Suprapubic skin (tissue), 4 donors: ENCODE measurements at regions not wholly inside any gene's neighbourhood (a gene's known extent, or its start where the extent isn't known, plus 50 kb on each side); places are given as distances from the start of the nearest gene placed in this dataset.

ENCODE experiments used
- CTCF ChIP-seq, 2 donors: fragments of 200-600 bp in 1 of 2; fragments of 450-650 bp in 1 of 2; sonication (generic) in 1 of 2; IDR thresholded peaks; one replicate each; pipeline ENCODE4 v1.5.1; 2016 to 2019; ENCODE audit warnings: antibody characterized with exemption in 2 of 2, mild to moderate bottlenecking in 1 of 2, moderate library complexity in 1 of 2
- EP300 ChIP-seq: sonication (generic); formaldehyde crosslinking; IDR thresholded peaks from one replicate; pipeline ENCODE4 v1.6.1; 2017; ENCODE audit warnings: antibody characterized with exemption
- POLR2A ChIP-seq, 2 donors: fragments of 450-650 bp; IDR thresholded peaks; one replicate each; pipeline ENCODE4 v1.6.1; 2017; ENCODE audit warnings: antibody characterized with exemption in 2 of 2, mild to moderate bottlenecking in 2 of 2, moderate library complexity in 2 of 2
- POLR2AphosphoS5 ChIP-seq, 3 donors: sonication (generic); formaldehyde crosslinking; IDR thresholded peaks; one replicate each; pipeline ENCODE4 v1.6.1; 2017; ENCODE audit warnings: antibody characterized with exemption in 3 of 3

DNA sequence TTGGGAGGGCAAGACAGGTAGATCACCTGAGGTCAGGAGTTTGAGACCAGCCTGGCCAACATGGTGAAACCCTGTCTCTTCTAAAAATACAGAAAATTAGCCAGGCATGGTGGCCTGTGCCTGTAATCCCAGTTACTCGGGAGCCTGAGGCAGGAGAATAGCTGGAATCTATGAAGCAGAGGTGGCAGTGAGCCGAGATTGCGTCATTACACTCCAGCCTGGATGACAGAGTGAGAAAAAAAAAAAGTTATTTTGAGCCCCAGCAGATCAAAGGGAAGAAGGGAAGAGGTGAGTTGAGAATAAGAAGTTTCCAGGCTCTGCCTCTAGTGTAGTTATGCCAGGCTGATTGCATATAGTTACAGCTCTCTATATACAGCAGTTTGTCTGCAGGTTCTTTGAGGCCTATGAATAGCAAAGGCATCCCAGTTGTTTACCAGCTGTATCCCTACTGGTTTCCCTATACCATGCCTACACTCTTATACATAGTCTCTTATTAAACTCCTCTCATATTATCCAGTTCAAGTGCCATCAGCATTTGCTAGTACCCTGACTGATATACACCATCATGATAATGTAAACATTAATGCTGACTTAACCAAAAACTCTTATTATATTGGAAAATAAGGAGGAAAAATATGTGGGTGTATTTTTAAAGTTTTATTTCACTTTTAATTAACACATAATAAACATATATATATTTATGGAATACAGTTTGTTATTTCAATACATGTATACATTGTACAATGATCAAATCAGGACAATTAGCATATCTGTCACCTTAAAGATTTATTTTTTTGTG is 823.6 kb upstream of the ADGRB3 start:
- TF ChIP-seq POLR2AphosphoS5 (IDR thresholded peaks at IDR 0.05), result no peak
- TF ChIP-seq CTCF (IDR thresholded peaks at IDR 0.05), result no peak
- TF ChIP-seq POLR2A (IDR thresholded peaks at IDR 0.05), result no peak
- no peak for TF ChIP-seq EP300
